H9 (cell line): ENCODE measurements at regions not wholly inside any gene's neighbourhood (a gene's known extent, or its start where the extent isn't known, plus 50 kb on each side); places are given as distances from the start of the nearest gene placed in this dataset.

Experiments used
- DNase-seq: peaks from one replicate; pipeline ENCODE4 v3.0.0-alpha.2; 2017
- H2AFZ ChIP-seq: one replicate; pipeline ENCODE4 v1.6.1; 2013; ENCODE audit warnings: mild to moderate bottlenecking, low read length, control low read depth, moderate library complexity
- H2AK5ac ChIP-seq: 2 replicates; pipeline ENCODE4 v1.6.1; 2013; ENCODE audit warnings: low read length, control low read depth, mixed read lengths; ENCODE audit not compliant: insufficient read length
- H2BK120ac ChIP-seq: one replicate; pipeline ENCODE4 v1.6.1; 2013; ENCODE audit warnings: low read depth, mild to moderate bottlenecking, low read length, control low read depth, inconsistent platforms; ENCODE audit not compliant: poor library complexity, severe bottlenecking
- H2BK12ac ChIP-seq: 2 replicates; pipeline ENCODE4 v1.6.1; 2013; ENCODE audit warnings: low read length, control low read depth, mixed read lengths, low read depth; ENCODE audit not compliant: insufficient read length
- H2BK15ac ChIP-seq: 2 replicates; pipeline ENCODE4 v1.6.1; 2013; ENCODE audit warnings: low read depth, low read length, control low read depth
- H2BK20ac ChIP-seq: one replicate; pipeline ENCODE4 v1.6.1; 2013; ENCODE audit warnings: low read depth, mild to moderate bottlenecking, low read length, control low read depth, inconsistent platforms; ENCODE audit not compliant: poor library complexity, severe bottlenecking
- H2BK5ac ChIP-seq: 2 replicates; pipeline ENCODE4 v1.6.1; 2013; ENCODE audit warnings: low read length, control low read depth, mixed read lengths; ENCODE audit not compliant: insufficient read length
- H3K14ac ChIP-seq: 2 replicates; pipeline ENCODE4 v1.6.1; 2013; ENCODE audit warnings: low read length, control low read depth; ENCODE audit not compliant: insufficient read depth
- H3K18ac ChIP-seq: 2 replicates; pipeline ENCODE4 v1.6.1; 2013; ENCODE audit warnings: low read depth, mild to moderate bottlenecking, mixed read lengths, low read length, control low read depth; ENCODE audit not compliant: insufficient read length
- H3K23ac ChIP-seq: 2 replicates; pipeline ENCODE4 v1.6.1; 2013; ENCODE audit warnings: low read length, control low read depth, mixed read lengths, low read depth; ENCODE audit not compliant: insufficient read length
- H3K23me2 ChIP-seq: 2 replicates; pipeline ENCODE4 v1.6.1; 2013; ENCODE audit warnings: low read depth, mild to moderate bottlenecking, mixed read lengths, low read length, control low read depth; ENCODE audit not compliant: insufficient read length, poor library complexity, severe bottlenecking
- H3K27ac ChIP-seq: 2 replicates; pipeline ENCODE4 v1.5.1; 2013; ENCODE audit warnings: low read length, control low read depth, mixed read lengths, low read depth; ENCODE audit not compliant: insufficient read length
- H3K27me3 ChIP-seq: 2 replicates; pipeline ENCODE4 v1.6.1; 2013; ENCODE audit warnings: low read length, control low read depth, inconsistent platforms; ENCODE audit not compliant: insufficient read depth
- H3K4ac ChIP-seq: 2 replicates; pipeline ENCODE4 v1.6.1; 2013; ENCODE audit warnings: low read depth, mild to moderate bottlenecking, control low read depth, inconsistent platforms, low read length, moderate library complexity
- H3K4me1 ChIP-seq: 2 replicates; pipeline ENCODE4 v1.6.1; 2013; ENCODE audit warnings: low read length, control low read depth, inconsistent platforms; ENCODE audit not compliant: insufficient read depth
- H3K4me2 ChIP-seq: 2 replicates; pipeline ENCODE4 v1.6.1; 2013; ENCODE audit warnings: low read length, control low read depth, mixed read lengths; ENCODE audit not compliant: insufficient read length, insufficient read depth
- H3K56ac ChIP-seq: 2 replicates; pipeline ENCODE4 v1.6.1; 2013; ENCODE audit warnings: low read depth, mild to moderate bottlenecking, mixed read lengths, low read length, control low read depth; ENCODE audit not compliant: insufficient read length
- H3K79me1 ChIP-seq: 2 replicates; pipeline ENCODE4 v1.6.1; 2013; ENCODE audit warnings: low read depth, mild to moderate bottlenecking, moderate library complexity, low read length, control low read depth, inconsistent platforms; ENCODE audit not compliant: insufficient read depth, poor library complexity, severe bottlenecking
- H3K79me2 ChIP-seq: 2 replicates; pipeline ENCODE4 v1.6.1; 2013; ENCODE audit warnings: low read length, control low read depth, inconsistent platforms; ENCODE audit not compliant: insufficient read depth
- H3K9ac ChIP-seq: 2 replicates; pipeline ENCODE4 v1.6.1; 2013; ENCODE audit warnings: low read length, control low read depth, mixed read lengths; ENCODE audit not compliant: insufficient read length; ENCODE audit errors: extremely low read depth
- H3K9me3 ChIP-seq: one replicate; pipeline ENCODE4 v1.6.1; 2013; ENCODE audit warnings: low read depth, low read length, inconsistent platforms; ENCODE audit not compliant: control insufficient read depth
- H3T11ph ChIP-seq: one replicate; pipeline ENCODE4 v1.6.1; 2013; ENCODE audit warnings: mild to moderate bottlenecking, low read length, control low read depth, inconsistent platforms
- H4K20me1 ChIP-seq: one replicate; pipeline ENCODE4 v1.6.1; 2013; ENCODE audit not compliant: control insufficient read depth, insufficient read length, insufficient read depth
- H4K5ac ChIP-seq: 2 replicates; pipeline ENCODE4 v1.6.1; 2013; ENCODE audit warnings: low read depth, mild to moderate bottlenecking, mixed read lengths, low read length, control low read depth; ENCODE audit not compliant: insufficient read length
- H4K8ac ChIP-seq: replicated peaks from 2 replicates; pipeline ENCODE4 v1.6.1; 2013; ENCODE audit warnings: low read length, control low read depth, mixed read lengths, low read depth; ENCODE audit not compliant: insufficient read length
- H4K91ac ChIP-seq: 2 replicates; pipeline ENCODE4 v1.6.1; 2013; ENCODE audit warnings: low read depth, mild to moderate bottlenecking, moderate library complexity, mixed read lengths, low read length, control low read depth; ENCODE audit not compliant: insufficient read length
- H3K27ac Mint-ChIP-seq, 3 experiments: 2 replicates in 2 of 3; 3 replicates in 1 of 3; pipeline ENCODE4 v1.8.0; 2020 to 2021; ENCODE audit warnings: mixed read lengths in 3 of 3, mild to moderate bottlenecking in 1 of 3, moderate library complexity in 1 of 3
- H3K27me3 Mint-ChIP-seq: 2 replicates; pipeline ENCODE4 v1.8.0; 2021; ENCODE audit warnings: low read depth, mild to moderate bottlenecking, moderate library complexity, mixed read lengths
- H3K36me3 Mint-ChIP-seq, 3 experiments: 2 replicates in 2 of 3; 3 replicates in 1 of 3; pipeline ENCODE4 v1.8.0; 2020 to 2021; ENCODE audit warnings: low read depth in 3 of 3, mixed read lengths in 3 of 3; ENCODE audit not compliant: insufficient read depth in 1 of 3
- H3K4me1 Mint-ChIP-seq, 2 experiments: 2 replicates each; pipeline ENCODE4 v1.8.0; 2020; ENCODE audit warnings: mixed read lengths in 2 of 2
- H3K4me3 Mint-ChIP-seq, 2 experiments: 2 replicates in 1 of 2; 3 replicates in 1 of 2; pipeline ENCODE4 v1.8.0; 2020 to 2021; ENCODE audit warnings: mild to moderate bottlenecking in 2 of 2, mixed read lengths in 2 of 2, moderate library complexity in 1 of 2
- H3K9me3 Mint-ChIP-seq, 2 experiments: 2 replicates in 1 of 2; 3 replicates in 1 of 2; pipeline ENCODE4 v1.8.0; 2020; ENCODE audit warnings: mild to moderate bottlenecking in 2 of 2, mixed read lengths in 2 of 2, moderate library complexity in 1 of 2
- WGBS: extraction: QIAGEN DNeasy Blood & Tissue Kit; methylation state at CpG from one replicate; pipeline ENCODE4 v1.1.7; 2013; ENCODE audit warnings: missing lambda C conversion rate, low lambda C conversion rate, mixed read lengths; ENCODE audit not compliant: insufficient read length; ENCODE audit errors: extremely low coverage; 5-methylcytosine and 5-hydroxymethylcytosine counted together
- TF ChIP-seq, protein P1 (sequence below): fragments of 200-600 bp; sonication (generic); conservative IDR thresholded peaks from 3 replicates; pipeline ENCODE4 v1.8.0; 2021; ENCODE audit warnings: antibody characterized with exemption, mild to moderate bottlenecking

DNA sequence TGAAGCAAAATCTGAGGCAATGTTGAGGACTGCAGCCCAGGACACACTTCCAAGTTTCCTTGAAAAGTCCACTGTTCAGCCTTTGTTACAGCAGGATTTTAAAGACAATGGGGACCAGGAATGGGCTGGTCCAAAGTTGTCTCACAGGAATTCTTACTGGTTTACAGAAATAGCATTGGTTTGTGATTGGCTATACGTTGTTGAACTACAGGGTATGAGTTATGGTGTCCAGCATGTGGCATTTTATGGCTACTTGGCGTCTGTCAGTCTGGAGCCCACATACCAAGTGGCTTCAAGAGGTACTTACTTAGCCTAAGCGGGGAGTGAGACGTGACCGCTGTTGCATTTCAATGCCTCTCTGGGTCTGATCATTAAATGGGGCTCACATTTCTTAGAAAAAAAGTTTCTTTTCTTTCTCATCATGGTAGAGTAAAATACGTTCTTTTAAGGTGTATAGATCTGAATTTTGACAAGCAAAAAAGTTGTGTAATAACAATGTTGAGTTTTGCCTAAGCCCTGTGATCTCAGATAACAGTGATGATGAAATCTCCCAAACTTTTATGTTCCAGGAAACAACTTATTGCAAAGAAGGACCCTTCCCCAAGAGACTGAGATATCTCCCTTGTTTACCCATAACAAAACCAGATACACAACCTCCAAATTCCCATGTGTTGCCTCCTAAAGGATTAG is 100.0 kb upstream of the TRIM24 start:
- H3K27ac Mint-ChIP-seq, result no peak overlapping the region

More for the DNA sequence above, 100.0 kb upstream of the TRIM24 start:
- no peak for DNase-seq
- Histone ChIP-seq H3K14ac (no peak overlapping the region), H2BK5ac (no peak overlapping the region), H3K9me3 (no peaks in the 10 kb centered on the region), H2AFZ (no peak overlapping the region), H3K9ac (no peak overlapping the region), H3K56ac (no peak overlapping the region), H3K79me2 (no peaks in the 10 kb centered on the region), H4K20me1 (no peaks in the 10 kb centered on the region), H2BK12ac (no peak overlapping the region), H2BK15ac (no peak overlapping the region), H4K91ac (no peak overlapping the region), H3K27ac (no peak overlapping the region), H3K18ac (no peak overlapping the region), H3K4me2 (no peak overlapping the region), H3K4me1 (no peaks in the 10 kb centered on the region), H3T11ph (no peak overlapping the region), H2BK120ac (no peak overlapping the region), H2BK20ac (no peak overlapping the region), H3K27me3 (no peaks in the 10 kb centered on the region), H4K8ac (no peak overlapping the region), H3K4ac (no peak overlapping the region), H3K23ac (no peak overlapping the region), H3K23me2 (no peaks in the 10 kb centered on the region), H2AK5ac (no peak overlapping the region), H3K79me1 (no peaks in the 10 kb centered on the region), H4K5ac (no peak overlapping the region)
- Mint-ChIP-seq H3K4me1 (peaks cover 10 to 14% of the 10 kb centered on the region in 2 experiments), H3K36me3 (peaks cover 0 to 4% (median 2%) of the 10 kb centered on the region in 3 experiments; a peak in 1 of 7 replicates), H3K9me3 (no peaks in the 10 kb centered on the region), H3K27me3 (no peaks in the 10 kb centered on the region; the same call in 1 of the 2 replicates), H3K4me3 (no peak overlapping the region)
- TF ChIP-seq, protein P1, sequence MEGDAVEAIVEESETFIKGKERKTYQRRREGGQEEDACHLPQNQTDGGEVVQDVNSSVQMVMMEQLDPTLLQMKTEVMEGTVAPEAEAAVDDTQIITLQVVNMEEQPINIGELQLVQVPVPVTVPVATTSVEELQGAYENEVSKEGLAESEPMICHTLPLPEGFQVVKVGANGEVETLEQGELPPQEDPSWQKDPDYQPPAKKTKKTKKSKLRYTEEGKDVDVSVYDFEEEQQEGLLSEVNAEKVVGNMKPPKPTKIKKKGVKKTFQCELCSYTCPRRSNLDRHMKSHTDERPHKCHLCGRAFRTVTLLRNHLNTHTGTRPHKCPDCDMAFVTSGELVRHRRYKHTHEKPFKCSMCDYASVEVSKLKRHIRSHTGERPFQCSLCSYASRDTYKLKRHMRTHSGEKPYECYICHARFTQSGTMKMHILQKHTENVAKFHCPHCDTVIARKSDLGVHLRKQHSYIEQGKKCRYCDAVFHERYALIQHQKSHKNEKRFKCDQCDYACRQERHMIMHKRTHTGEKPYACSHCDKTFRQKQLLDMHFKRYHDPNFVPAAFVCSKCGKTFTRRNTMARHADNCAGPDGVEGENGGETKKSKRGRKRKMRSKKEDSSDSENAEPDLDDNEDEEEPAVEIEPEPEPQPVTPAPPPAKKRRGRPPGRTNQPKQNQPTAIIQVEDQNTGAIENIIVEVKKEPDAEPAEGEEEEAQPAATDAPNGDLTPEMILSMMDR, result no peak
- no CpG with 5 or more reads among the region's 6 CpGs for WGBS
